ENCODE measurements at regions not wholly inside any gene's neighbourhood (a gene's known extent, or its start where the extent isn't known, plus 50 kb on each side); places are given as distances from the start of the nearest gene placed in this dataset.
"Not testable (repeated sequence)": the region's sequence is repeated elsewhere in the genome, so short reads cannot be mapped to it uniquely, and the experiment has no call there.

GRCh38 chr7:93693796-93694195 lies 119.3 kb upstream of the CALCR start:
- TF ChIP-seq POLR2A (IDR thresholded peaks at IDR 0.05), result no peak
- no peak for DNase-seq
- no peak overlapping the region for H3K27ac ChIP-seq
- H3K9me3 ChIP-seq, result no peaks in the 10 kb centered on the region
- no peaks in the 10 kb centered on the region for H3K36me3 ChIP-seq (ENCODE audit: low read depth, missing control alignments)
- 33 to 39% methylated on average over 6 of the region's 6 CpGs for WGBS, 2 donors
- H3K4me1 ChIP-seq, result no peaks in the 10 kb centered on the region
- intact Hi-C loops (cut with DNase I; ENCODE audit: low total_unique reads), result no loop called here
- H3K4me3 ChIP-seq, result no peak overlapping the region
- H3K27me3 ChIP-seq, result no peaks in the 10 kb centered on the region

- Histone ChIP-seq H3K4me1 (no peaks in the 10 kb centered on the region), H3K36me3 (ENCODE audit: low read depth, missing control alignments) (no peaks in the 10 kb centered on the region), H3K4me3 (no peak overlapping the region), H3K9me3 (no peaks in the 10 kb centered on the region), H3K27me3 (no peaks in the 10 kb centered on the region), H3K27ac (no peak overlapping the region)
- 91 to 94% methylated on average over 2 of the region's 2 CpGs for WGBS, 2 donors
- intact Hi-C loops (cut with DNase I; ENCODE audit: low total_unique reads), result no loop called here
- DNase-seq, result no peak
- TF ChIP-seq POLR2A (IDR thresholded peaks at IDR 0.05), result no peak
- no peak for TF ChIP-seq CTCF (IDR thresholded peaks at IDR 0.05)
Observed at GRCh38 chr7:93690021-93690420, 115.5 kb upstream of the CALCR start.

- DNase-seq, result no peak
- Histone ChIP-seq H3K27me3 (no peaks in the 10 kb centered on the region), H3K27ac (no peak overlapping the region), H3K36me3 (ENCODE audit: low read depth, missing control alignments) (no peaks in the 10 kb centered on the region), H3K4me1 (no peaks in the 10 kb centered on the region), H3K9me3 (no peaks in the 10 kb centered on the region), H3K4me3 (no peak overlapping the region)
- intact Hi-C loops (cut with DNase I; ENCODE audit: low total_unique reads), result no loop called here
- TF ChIP-seq POLR2A (IDR thresholded peaks at IDR 0.05) (no peak), CTCF (IDR thresholded peaks at IDR 0.05) (no peak)
Observed at GRCh38 chr7:93678185-93678584, 103.7 kb upstream of the CALCR start.

GRCh38 chr7:93663561-93664299 lies 89.2 kb upstream of the CALCR start:
- Histone ChIP-seq H3K27me3 (no peaks in the 10 kb centered on the region), H3K4me1 (no peaks in the 10 kb centered on the region), H3K9me3 (no peaks in the 10 kb centered on the region), H3K27ac (no peak overlapping the region), H3K4me3 (no peak overlapping the region), H3K36me3 (ENCODE audit: low read depth, missing control alignments) (no peaks in the 10 kb centered on the region)
- 84 to 93% methylated on average over 11 of the region's 11 CpGs for WGBS, 2 donors
- DNase-seq, result no peak
- no peak for TF ChIP-seq POLR2A (IDR thresholded peaks at IDR 0.05)
- no peak for TF ChIP-seq CTCF (IDR thresholded peaks at IDR 0.05)
- intact Hi-C loops (cut with DNase I; ENCODE audit: low total_unique reads), result no loop called here

- H3K4me1 ChIP-seq; H3K27ac ChIP-seq; H3K36me3 ChIP-seq (ENCODE audit: low read depth, missing control alignments); H3K4me3 ChIP-seq; intact Hi-C loops (cut with DNase I; ENCODE audit: low total_unique reads); H3K27me3 ChIP-seq; DNase-seq; H3K9me3 ChIP-seq: not testable (repeated sequence)
- WGBS, 2 donors, result 87 to 90% methylated on average over 3 of the region's 3 CpGs
Observed at GRCh38 chr7:93658163-93658562, 83.6 kb upstream of the CALCR start.

GRCh38 chr7:93651603-93652159 lies 77.2 kb upstream of the CALCR start:
- no peak overlapping the region for H3K4me3 ChIP-seq
- no peak overlapping the region for H3K27ac ChIP-seq
- no peaks in the 10 kb centered on the region for H3K9me3 ChIP-seq
- H3K27me3 ChIP-seq, result no peaks in the 10 kb centered on the region
- TF ChIP-seq CTCF (IDR thresholded peaks at IDR 0.05) (no peak), POLR2A (IDR thresholded peaks at IDR 0.05) (no peak)
- intact Hi-C loops (cut with DNase I; ENCODE audit: low total_unique reads), result no loop called here
- 87 to 95% methylated on average over 1 of the region's 1 CpG for WGBS, 2 donors
- no peaks in the 10 kb centered on the region for H3K36me3 ChIP-seq (ENCODE audit: low read depth, missing control alignments)
- DNase-seq, result no peak
- no peaks in the 10 kb centered on the region for H3K4me1 ChIP-seq

All from testis (tissue), 2 donors.